SK-N-SH treated with all-trans-retinoic acid at 6 μM for 48 hours (cell line): ENCODE measurements at regions not wholly inside any gene's neighbourhood (a gene's known extent, or its start where the extent isn't known, plus 50 kb on each side); places are given as distances from the start of the nearest gene placed in this dataset.

Experiments used
- ATAC-seq: fragments of 200-7000 bp; cut with Tn5 transposase; 3 replicates; pipeline ENCODE4 v1.9.1; 2020; ENCODE audit warnings: mild to moderate bottlenecking, moderate library complexity
- ARNTL ChIP-seq: fragments of 450-650 bp; formaldehyde crosslinking; IDR thresholded peaks from 2 replicates; pipeline ENCODE4 v1.5.0; 2020; ENCODE audit warnings: low read depth, mild to moderate bottlenecking, moderate library complexity, borderline replicate concordance
- BACH2 ChIP-seq: fragments of 250-450 bp; sonication (Bioruptor Pico); IDR thresholded peaks from 2 replicates; pipeline ENCODE4 v1.9.0; 2021; ENCODE audit warnings: mild to moderate bottlenecking, borderline replicate concordance
- CREB5 ChIP-seq: fragments of 250-450 bp; sonication (Bioruptor Pico); IDR thresholded peaks from 2 replicates; pipeline ENCODE4 v1.5.1; 2020; ENCODE audit warnings: low read depth, mild to moderate bottlenecking, moderate library complexity
- CSDC2 ChIP-seq: fragments of 250-450 bp; sonication (Bioruptor Pico); IDR thresholded peaks from 2 replicates; pipeline ENCODE4 v1.5.0; 2020; ENCODE audit warnings: mild to moderate bottlenecking, moderate library complexity
- GLIS3 ChIP-seq: fragments of 250-450 bp; sonication (Bioruptor Pico); IDR thresholded peaks from 2 replicates; pipeline ENCODE4 v1.5.0; 2020; ENCODE audit warnings: mild to moderate bottlenecking, moderate library complexity
- ISL1 ChIP-seq: fragments of 250-450 bp; sonication (Bioruptor Pico); IDR thresholded peaks from 2 replicates; pipeline ENCODE4 v2.1.2; 2022; ENCODE audit warnings: mild to moderate bottlenecking, moderate library complexity
- OSR1 ChIP-seq: fragments of 250-450 bp; sonication (Bioruptor Pico); IDR thresholded peaks from 2 replicates; pipeline ENCODE4 v1.8.0; 2022; ENCODE audit warnings: moderate library complexity, mild to moderate bottlenecking, inconsistent platforms
- PATZ1 ChIP-seq: fragments of 250-450 bp; sonication (Bioruptor Pico); IDR thresholded peaks from 2 replicates; pipeline ENCODE4 v1.8.0; 2020; ENCODE audit warnings: mild to moderate bottlenecking, moderate library complexity, borderline replicate concordance
- POU6F1 ChIP-seq: fragments of 250-450 bp; sonication (Bioruptor Pico); IDR thresholded peaks from 2 replicates; pipeline ENCODE4 v1.8.0; 2021; ENCODE audit warnings: low read depth, mild to moderate bottlenecking, moderate library complexity, borderline replicate concordance
- RARB ChIP-seq: fragments of 250-450 bp; sonication (Bioruptor Pico); IDR thresholded peaks from 2 replicates; pipeline ENCODE4 v1.8.0; 2021; ENCODE audit warnings: mild to moderate bottlenecking, moderate library complexity
- SNAI2 ChIP-seq: fragments of 250-450 bp; sonication (Bioruptor Pico); IDR thresholded peaks from 2 replicates; pipeline ENCODE4 v1.5.0; 2020; ENCODE audit warnings: mild to moderate bottlenecking, moderate library complexity
- TCF4 ChIP-seq: fragments of 250-450 bp; sonication (Bioruptor Pico); IDR thresholded peaks from 2 replicates; pipeline ENCODE4 v1.8.0; 2021; ENCODE audit warnings: mild to moderate bottlenecking, moderate library complexity, borderline replicate concordance
- TOX ChIP-seq: fragments of 250-450 bp; sonication (Bioruptor Pico); IDR thresholded peaks from 2 replicates; pipeline ENCODE4 v1.8.0; 2021; ENCODE audit warnings: mild to moderate bottlenecking, moderate library complexity, borderline replicate concordance
- ZFP3 ChIP-seq: fragments of 250-450 bp; sonication (Bioruptor Pico); IDR thresholded peaks from 2 replicates; pipeline ENCODE4 v1.5.0; 2020; ENCODE audit warnings: mild to moderate bottlenecking, moderate library complexity
- ZFP30 ChIP-seq: fragments of 450-650 bp; formaldehyde crosslinking; IDR thresholded peaks from 2 replicates; pipeline ENCODE4 v1.5.0; 2022; ENCODE audit warnings: mild to moderate bottlenecking, moderate library complexity
- ZNF565 ChIP-seq: fragments of 450-650 bp; formaldehyde crosslinking; conservative IDR thresholded peaks from 2 replicates; pipeline ENCODE4 v1.5.0; 2020; ENCODE audit warnings: low read depth, mild to moderate bottlenecking, moderate library complexity
- ZNF70 ChIP-seq: fragments of 450-650 bp; formaldehyde crosslinking; IDR thresholded peaks from 2 replicates; pipeline ENCODE4 v1.5.0; 2020; ENCODE audit warnings: mild to moderate bottlenecking, moderate library complexity
- ZNF8 ChIP-seq: fragments of 450-650 bp; formaldehyde crosslinking; IDR thresholded peaks from 2 replicates; pipeline ENCODE4 v1.5.0; 2020; ENCODE audit warnings: mild to moderate bottlenecking, moderate library complexity
- TF ChIP-seq, protein P1 (sequence below): fragments of 250-450 bp; sonication (Bioruptor Pico); IDR thresholded peaks from 2 replicates; pipeline ENCODE4 v1.5.1; 2021; ENCODE audit warnings: mild to moderate bottlenecking, moderate library complexity
- TF ChIP-seq, protein P2 (sequence below): fragments of 250-450 bp; sonication (Bioruptor Pico); IDR thresholded peaks from 2 replicates; pipeline ENCODE4 v1.5.0; 2020; ENCODE audit warnings: mild to moderate bottlenecking, moderate library complexity

DNA sequence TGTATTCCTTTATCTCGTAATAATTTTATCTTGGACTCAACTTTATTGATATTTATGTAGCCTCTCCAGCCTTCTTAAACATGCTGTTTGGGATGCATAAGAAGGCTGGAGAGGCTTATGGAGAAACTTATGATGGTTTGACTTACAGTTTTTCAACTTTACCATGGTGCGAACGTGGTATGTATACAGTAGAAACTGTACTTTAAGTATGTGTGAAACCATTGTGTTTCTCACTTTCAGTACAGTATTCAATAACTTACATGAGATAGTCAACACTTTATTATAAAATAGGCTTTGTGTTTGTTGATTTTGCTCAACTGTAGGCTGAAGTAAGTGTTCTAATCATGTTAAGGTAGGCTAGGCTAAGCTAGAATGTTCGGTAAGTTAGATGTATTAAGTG lies 206.8 kb downstream of the SEC14L1 start:
- ATAC-seq = no peak

DNA sequence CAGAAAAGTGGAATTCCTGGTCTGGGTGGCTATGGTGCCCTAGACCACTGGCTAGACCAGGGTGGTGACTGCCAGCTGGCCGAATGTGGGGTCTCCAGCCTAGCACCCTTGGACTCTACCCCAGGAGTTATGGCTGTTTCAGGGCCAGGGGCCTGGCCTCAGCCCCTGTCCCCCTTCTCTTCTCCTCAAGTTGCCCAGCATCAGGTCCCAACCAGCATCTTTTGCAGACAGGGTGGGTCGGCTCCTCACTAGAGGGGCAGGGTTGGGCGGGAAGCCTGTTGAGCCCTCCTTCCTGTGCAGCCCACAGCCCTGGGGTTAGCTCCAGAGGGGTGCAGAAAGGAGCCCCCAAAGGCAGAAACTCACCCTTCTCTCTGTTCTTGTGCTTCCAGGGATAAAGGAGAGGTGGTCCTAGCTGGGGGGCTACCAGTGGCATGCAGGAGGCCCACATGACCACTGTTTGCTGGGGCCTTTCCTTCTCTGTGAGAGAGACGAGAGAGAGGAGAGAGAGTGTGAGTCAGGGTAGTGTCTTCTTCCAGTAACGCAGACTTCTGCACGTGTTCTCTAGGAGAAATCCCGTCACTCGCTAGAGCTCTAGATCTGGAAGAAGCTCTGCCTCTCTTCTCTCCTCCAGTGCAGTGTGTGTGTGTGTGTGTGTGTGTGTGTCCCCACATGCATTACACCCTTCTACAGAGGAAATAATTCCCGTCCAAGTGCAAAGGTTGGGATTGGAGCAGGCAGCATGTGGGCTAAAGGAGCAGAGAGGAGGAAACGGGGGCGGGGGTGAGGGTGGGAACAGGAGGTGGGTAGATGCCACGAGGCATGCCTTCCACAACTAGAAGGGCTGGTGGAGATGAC lies 209.4 kb downstream of the SEC14L1 start:
- peak; percentile 34 for ATAC-seq
- TF ChIP-seq TOX (CRISPR knock-in tag) (no peak), BACH2 (no peak), ZNF70 (CRISPR knock-in tag) (no peak), ZFP30 (CRISPR knock-in tag) (no peak), POU6F1 (no peak), ZFP3 (CRISPR knock-in tag) (no peak), ARNTL (no peak), OSR1 (CRISPR knock-in tag) (no peak), ZNF8 (CRISPR knock-in tag) (no peak), TCF4 (CRISPR knock-in tag) (no peak), GLIS3 (CRISPR knock-in tag) (no peak), SNAI2 (no peak), CREB5 (CRISPR knock-in tag) (no peak), CSDC2 (CRISPR knock-in tag) (no peak), RARB (no peak)
- TF ChIP-seq, protein P1, sequence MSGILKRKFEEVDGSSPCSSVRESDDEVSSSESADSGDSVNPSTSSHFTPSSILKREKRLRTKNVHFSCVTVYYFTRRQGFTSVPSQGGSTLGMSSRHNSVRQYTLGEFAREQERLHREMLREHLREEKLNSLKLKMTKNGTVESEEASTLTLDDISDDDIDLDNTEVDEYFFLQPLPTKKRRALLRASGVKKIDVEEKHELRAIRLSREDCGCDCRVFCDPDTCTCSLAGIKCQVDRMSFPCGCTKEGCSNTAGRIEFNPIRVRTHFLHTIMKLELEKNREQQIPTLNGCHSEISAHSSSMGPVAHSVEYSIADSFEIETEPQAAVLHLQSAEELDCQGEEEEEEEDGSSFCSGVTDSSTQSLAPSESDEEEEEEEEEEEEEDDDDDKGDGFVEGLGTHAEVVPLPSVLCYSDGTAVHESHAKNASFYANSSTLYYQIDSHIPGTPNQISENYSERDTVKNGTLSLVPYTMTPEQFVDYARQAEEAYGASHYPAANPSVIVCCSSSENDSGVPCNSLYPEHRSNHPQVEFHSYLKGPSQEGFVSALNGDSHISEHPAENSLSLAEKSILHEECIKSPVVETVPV (CRISPR knock-in tag) = no peak
- TF ChIP-seq, protein P2, sequence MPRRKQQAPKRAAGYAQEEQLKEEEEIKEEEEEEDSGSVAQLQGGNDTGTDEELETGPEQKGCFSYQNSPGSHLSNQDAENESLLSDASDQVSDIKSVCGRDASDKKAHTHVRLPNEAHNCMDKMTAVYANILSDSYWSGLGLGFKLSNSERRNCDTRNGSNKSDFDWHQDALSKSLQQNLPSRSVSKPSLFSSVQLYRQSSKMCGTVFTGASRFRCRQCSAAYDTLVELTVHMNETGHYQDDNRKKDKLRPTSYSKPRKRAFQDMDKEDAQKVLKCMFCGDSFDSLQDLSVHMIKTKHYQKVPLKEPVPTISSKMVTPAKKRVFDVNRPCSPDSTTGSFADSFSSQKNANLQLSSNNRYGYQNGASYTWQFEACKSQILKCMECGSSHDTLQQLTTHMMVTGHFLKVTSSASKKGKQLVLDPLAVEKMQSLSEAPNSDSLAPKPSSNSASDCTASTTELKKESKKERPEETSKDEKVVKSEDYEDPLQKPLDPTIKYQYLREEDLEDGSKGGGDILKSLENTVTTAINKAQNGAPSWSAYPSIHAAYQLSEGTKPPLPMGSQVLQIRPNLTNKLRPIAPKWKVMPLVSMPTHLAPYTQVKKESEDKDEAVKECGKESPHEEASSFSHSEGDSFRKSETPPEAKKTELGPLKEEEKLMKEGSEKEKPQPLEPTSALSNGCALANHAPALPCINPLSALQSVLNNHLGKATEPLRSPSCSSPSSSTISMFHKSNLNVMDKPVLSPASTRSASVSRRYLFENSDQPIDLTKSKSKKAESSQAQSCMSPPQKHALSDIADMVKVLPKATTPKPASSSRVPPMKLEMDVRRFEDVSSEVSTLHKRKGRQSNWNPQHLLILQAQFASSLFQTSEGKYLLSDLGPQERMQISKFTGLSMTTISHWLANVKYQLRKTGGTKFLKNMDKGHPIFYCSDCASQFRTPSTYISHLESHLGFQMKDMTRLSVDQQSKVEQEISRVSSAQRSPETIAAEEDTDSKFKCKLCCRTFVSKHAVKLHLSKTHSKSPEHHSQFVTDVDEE (CRISPR knock-in tag) = no peak

More for the DNA sequence above, 206.8 kb downstream of the SEC14L1 start:
- TF ChIP-seq PATZ1 (no peak), ISL1 (CRISPR knock-in tag) (no peak), OSR1 (CRISPR knock-in tag) (no peak), TCF4 (CRISPR knock-in tag) (no peak), ZNF565 (CRISPR knock-in tag) (no peak), ZFP3 (CRISPR knock-in tag) (no peak), CSDC2 (CRISPR knock-in tag) (no peak)
- TF ChIP-seq, protein P1 (CRISPR knock-in tag) = no peak
- TF ChIP-seq, protein P2 (CRISPR knock-in tag) = no peak
- TF ChIP-seq, all 23 proteins: peak for 0
